GM11168 (cell line): ENCODE measurements at regions not wholly inside any gene's neighbourhood (a gene's known extent, or its start where the extent isn't known, plus 50 kb on each side); places are given as distances from the start of the nearest gene placed in this dataset.

Experiments used
- in situ Hi-C: fragments of 300-500 bp; cut with MboI; formaldehyde crosslinking; loops from one replicate; pipeline ENCODE4 v1.12.0; 2022; ENCODE audit warnings: low sequenced_read_pairs; ENCODE audit not compliant: unreplicated experiment

- in situ Hi-C loops, result no loop called here
Observed at GRCh38 chr6:90436403-90436802, 139.8 kb upstream of the BACH2 start.

DNA sequence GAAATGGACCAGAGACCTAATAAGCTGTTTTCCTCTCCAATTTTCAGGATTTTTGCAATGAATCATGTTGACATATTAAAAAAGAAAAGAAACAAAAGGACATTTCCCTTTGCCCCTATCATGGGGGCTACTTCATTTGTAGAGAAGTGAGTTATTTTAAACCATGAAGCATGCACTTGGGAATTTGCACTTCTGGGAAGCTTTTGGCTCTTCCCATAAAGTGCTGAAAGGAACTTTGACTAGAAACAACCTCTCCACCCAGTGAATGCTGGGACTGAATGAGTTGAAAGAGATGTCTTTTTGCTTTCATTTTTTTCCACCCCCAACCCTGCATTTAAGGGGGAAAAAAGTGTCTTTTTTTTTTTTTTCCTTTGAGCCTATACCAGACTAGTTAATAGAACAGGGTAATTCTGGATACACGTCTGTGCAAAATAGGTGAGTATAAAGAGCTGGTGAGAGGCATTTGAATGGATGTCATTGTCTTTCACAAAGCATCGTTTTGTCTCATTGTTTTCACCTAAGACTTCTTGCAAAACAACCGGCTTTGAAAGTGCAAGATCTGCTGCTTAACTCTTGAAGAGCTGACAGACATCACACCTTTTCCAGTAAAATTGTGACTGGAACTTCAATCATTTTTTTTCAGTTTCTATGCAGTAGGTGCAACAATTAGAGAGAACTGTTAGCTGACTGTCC is 138.7 kb upstream of the BACH2 start:
- in situ Hi-C loops, result no loop called here

DNA sequence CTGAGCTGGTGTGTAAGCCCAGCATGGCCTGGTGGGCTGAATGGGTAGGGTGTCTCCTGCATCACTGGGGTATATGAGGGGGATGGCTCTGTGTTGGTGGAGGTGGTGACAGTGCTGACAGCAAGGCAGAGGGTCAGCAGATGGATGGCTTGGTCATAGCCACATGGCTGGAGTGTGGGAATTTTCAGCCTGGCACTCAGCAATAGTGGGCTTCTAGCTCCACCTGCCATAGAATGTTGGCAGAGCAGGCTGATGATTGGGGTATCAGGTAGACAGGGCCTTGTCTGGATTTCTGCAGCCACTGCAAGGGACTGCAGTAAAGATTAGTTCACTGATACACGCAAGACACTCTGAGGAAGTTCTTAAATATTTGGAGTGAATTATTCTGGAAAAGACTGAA is 137.5 kb upstream of the BACH2 start:
- in situ Hi-C loops, result no loop called here

- in situ Hi-C loops, result no loop called here
Observed at GRCh38 chr6:90432937-90433336, 136.3 kb upstream of the BACH2 start.

- in situ Hi-C loops, result no loop called here
Observed at GRCh38 chr6:90432041-90432775, 135.6 kb upstream of the BACH2 start.

DNA sequence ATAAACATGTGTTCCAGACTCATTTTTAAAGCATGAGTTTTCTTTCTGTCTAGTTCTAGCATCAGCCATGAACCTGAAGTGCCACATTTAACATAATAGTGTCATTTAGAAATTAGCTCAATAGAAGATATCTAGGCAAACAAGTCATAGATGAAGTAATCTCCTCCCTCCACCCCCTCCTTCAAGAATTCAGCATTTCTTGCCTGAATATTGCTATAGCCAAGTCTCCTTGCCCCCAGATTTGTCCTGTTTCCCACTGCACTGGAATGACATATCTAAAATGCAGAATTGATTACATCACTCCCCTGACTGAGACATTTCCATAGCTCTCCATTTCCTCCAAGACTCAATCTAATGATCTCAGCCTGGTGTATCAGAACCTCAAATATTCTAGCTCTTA is 134.9 kb upstream of the BACH2 start:
- in situ Hi-C loops, result no loop called here

DNA sequence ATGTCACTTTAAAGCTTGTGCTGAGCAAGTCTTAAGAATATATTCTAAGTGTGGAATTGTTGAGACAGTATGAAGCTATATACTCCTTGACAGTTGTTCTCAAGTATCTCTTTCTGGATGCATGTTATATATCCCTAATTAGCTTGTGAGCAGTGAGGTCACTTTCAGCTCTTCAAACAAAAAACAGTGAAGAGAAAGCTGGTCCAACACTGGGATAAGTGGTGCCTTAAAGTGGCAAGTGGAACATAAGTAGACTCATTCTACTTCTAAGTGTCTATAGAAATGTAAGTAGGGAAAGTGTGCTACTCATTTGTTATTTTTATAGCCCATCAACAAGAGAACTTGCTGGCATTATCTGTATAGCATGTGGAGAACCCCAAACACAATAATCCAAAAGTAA is 133.1 kb upstream of the BACH2 start:
- in situ Hi-C loops, result no loop called here

GRCh38 chr6:90428514-90428913 is 131.9 kb upstream of the BACH2 start:
- in situ Hi-C loops, result no loop called here

- in situ Hi-C loops, result no loop called here
Observed at GRCh38 chr6:90425161-90425641, 128.6 kb upstream of the BACH2 start.

- in situ Hi-C loops, result no loop called here
Observed at GRCh38 chr6:90424580-90424979, 127.9 kb upstream of the BACH2 start.

DNA sequence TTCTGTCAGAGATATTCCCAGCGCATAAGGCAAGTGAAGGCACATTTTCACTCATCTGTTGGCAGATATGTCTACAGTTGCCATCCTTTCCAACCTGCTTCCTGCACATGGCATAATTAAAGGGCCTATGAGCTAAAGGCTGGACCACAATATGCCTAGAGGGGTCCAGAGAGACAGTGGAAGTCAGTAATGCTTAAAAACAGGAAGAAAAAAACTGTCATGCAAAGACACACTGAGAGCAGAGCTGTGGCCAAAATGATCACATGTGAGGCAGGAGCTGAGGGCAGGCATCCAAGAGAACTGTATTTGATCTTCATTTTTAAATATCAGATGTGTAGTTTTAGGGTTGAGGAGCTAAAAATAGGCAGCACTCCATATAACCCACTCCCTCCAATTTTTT is 125.0 kb upstream of the BACH2 start:
- in situ Hi-C loops, result no loop called here

DNA sequence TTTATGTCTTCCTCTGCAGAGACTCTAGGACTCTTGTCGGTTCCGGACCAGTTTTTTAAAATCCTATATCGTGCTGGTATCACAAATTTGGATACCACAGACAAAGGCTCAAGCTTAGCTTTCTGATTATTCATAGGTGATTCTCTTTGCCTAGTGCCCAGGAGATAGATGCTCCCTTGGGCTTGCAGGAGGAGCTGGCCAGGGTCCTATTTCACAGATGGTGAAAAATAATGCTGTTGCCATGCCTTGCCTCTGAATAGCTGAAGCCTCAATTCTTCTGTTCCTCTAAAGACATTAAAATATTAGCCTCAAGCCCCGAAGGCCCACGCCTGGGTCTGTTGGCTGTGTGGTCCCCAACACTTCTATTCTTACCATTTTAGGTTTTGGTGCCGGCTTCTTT is 123.9 kb upstream of the BACH2 start:
- in situ Hi-C loops, result no loop called here

DNA sequence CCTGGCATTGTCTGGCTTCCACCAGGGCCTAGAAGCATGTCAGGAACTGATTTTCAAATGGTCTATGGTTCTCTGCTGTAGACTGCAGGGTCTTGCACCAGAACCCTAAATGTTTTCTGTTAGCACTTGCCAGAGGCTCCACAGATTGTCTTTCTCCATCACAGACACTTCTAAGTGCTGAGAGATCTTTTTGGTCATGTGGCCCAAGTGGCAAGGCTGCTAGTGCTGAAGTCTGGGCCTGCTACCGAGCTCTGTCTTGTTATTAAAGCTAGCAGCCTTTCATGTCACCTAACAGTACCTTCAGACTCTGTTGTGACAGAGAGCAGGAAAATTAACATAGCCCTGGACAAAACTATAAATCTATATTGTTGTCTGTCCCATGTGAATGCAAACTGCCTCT is 120.7 kb upstream of the BACH2 start:
- in situ Hi-C loops, result no loop called here

DNA sequence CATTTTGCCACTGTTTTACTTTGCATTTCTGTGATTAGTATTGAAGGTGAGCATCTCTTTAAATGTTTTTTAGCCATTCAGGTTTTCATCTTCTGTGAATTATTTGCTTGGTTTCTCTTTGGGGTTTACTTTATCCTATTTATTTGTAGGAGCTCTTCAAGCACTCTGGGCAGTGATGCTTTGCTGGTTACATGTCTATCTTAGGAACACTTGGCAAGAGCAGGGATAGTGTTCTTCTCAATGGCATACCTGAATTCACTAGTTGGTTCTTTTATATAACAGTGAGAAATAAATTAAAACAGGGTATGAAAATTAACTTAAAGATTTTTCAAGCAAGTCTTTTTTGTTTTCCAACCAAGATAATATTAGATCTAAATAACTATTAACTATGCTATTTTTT is 119.7 kb upstream of the BACH2 start:
- in situ Hi-C loops, result no loop called here

DNA sequence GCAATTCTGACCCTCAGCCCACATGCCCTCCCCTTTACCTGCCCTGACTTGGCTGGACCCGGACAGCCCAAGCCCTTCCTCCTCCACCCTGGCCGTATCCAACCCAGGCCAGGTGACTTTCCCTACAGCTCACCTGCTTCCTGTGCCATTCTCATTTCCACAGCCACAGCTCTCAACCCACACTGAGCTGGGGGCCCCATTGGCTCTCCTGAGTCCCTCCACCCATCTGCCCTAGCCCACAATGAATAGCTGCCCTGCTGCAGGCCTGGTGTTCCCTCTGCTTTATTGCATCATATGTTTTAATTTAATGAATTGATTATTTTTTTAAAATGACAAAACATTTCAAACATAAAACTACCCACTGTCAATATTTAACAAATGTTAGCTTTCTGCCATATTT is 118.5 kb upstream of the BACH2 start:
- in situ Hi-C loops, result no loop called here

DNA sequence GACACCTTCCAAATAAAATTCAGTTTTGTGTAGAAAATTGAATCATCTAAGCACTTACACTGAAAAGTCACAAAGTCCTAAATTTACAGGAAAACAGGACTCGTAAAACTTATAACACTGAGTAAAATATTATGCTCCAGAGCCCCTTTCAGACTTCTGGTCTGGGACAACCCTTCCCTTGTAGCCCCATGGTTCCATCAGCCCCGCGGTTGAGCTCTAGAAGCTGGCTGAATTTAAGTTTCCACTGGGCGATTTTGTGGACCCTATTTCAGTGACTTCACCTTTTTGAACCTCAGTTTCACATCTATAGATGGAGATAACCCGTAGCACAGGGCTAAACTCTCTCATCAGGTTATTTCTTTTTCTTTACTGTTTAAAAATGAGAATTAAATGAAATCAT is 117.7 kb upstream of the BACH2 start:
- in situ Hi-C loops, result no loop called here

- in situ Hi-C loops, result no loop called here
Observed at GRCh38 chr6:90413867-90414266, 117.2 kb upstream of the BACH2 start.

DNA sequence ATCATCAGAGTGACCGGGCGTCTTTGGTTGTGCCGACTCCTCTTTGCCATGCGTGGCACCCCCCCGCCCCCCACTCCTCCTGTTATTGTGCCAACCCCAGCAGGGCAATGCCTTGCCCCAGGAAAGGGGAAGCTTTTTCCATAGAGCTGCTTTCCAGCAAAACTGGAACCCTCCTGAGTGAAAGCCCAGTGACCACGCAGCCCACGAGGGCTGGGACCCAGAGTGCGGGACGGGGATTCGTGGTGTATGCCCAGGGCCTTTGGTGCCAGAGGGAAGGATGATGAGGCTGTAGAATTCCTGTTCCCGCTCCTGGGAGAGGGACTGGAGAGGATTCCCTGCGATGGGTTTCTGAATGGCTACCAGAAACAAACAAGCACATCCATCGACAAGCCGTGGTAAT is 116.8 kb upstream of the BACH2 start:
- in situ Hi-C loops, result no loop called here

- in situ Hi-C loops, result no loop called here
Observed at GRCh38 chr6:90412538-90413369, 116.1 kb upstream of the BACH2 start.

GRCh38 chr6:90411292-90411781 is 114.7 kb upstream of the BACH2 start:
- in situ Hi-C loops, result no loop called here

GRCh38 chr6:90409700-90410099 is 113.1 kb upstream of the BACH2 start:
- in situ Hi-C loops, result no loop called here
